Loucy (cell line): ENCODE measurements at regions not wholly inside any gene's neighbourhood (a gene's known extent, or its start where the extent isn't known, plus 50 kb on each side); places are given as distances from the start of the nearest gene placed in this dataset.

Source experiments
- H2AFZ ChIP-seq: fragments of 200-600 bp; sonication (generic); 2 replicates; pipeline ENCODE4 v1.6.0; 2016; ENCODE audit warnings: antibody characterized with exemption, mild to moderate bottlenecking, low read length, moderate library complexity
- H3F3A ChIP-seq: fragments of 200-600 bp; 2 replicates; pipeline ENCODE4 v1.6.0; 2016; ENCODE audit warnings: antibody characterized with exemption, low read depth, mild to moderate bottlenecking
- H3K27me3 ChIP-seq: fragments of 200-600 bp; sonication (generic); 2 replicates; pipeline ENCODE4 v1.6.1; 2014; ENCODE audit warnings: low read length, mild to moderate bottlenecking; ENCODE audit not compliant: insufficient read depth, poor library complexity, severe bottlenecking
- H3K36me3 ChIP-seq: fragments of 200-600 bp; sonication (generic); 2 replicates; pipeline ENCODE4 v1.6.1; 2016; ENCODE audit warnings: low read length; ENCODE audit not compliant: insufficient read depth
- H3K4me1 ChIP-seq: fragments of 200-600 bp; sonication (generic); 2 replicates; pipeline ENCODE4 v1.5.1; 2014; ENCODE audit warnings: low read length, mild to moderate bottlenecking; ENCODE audit not compliant: insufficient read depth, poor library complexity, severe bottlenecking
- H3K4me2 ChIP-seq: fragments of 200-600 bp; sonication (generic); 2 replicates; pipeline ENCODE4 v1.6.0; 2014; ENCODE audit warnings: antibody characterized with exemption, low read length, low read depth, mild to moderate bottlenecking; ENCODE audit not compliant: poor library complexity, severe bottlenecking
- H3K4me3 ChIP-seq: fragments of 200-600 bp; sonication (generic); 2 replicates; pipeline ENCODE4 v1.5.1; 2014; ENCODE audit warnings: low read length, mild to moderate bottlenecking, mixed read lengths; ENCODE audit not compliant: poor library complexity, severe bottlenecking
- H3K79me2 ChIP-seq: fragments of 200-600 bp; sonication (generic); 2 replicates; pipeline ENCODE4 v1.6.1; 2014; ENCODE audit warnings: low read length; ENCODE audit not compliant: insufficient read depth
- H3K9ac ChIP-seq: fragments of 200-600 bp; sonication (generic); 2 replicates; pipeline ENCODE4 v1.6.0; 2014; ENCODE audit warnings: mild to moderate bottlenecking, low read depth, low read length, moderate library complexity; ENCODE audit not compliant: poor library complexity, severe bottlenecking
- H3K9me2 ChIP-seq: fragments of 200-600 bp; sonication (generic); replicated peaks from 2 replicates; pipeline ENCODE4 v1.6.1; 2016; ENCODE audit warnings: low read depth, low read length, mixed read lengths
- H3K9me3 ChIP-seq: fragments of 200-600 bp; sonication (generic); 2 replicates; pipeline ENCODE4 v1.6.1; 2014; ENCODE audit warnings: mild to moderate bottlenecking, antibody characterized with exemption, low read length, low read depth; ENCODE audit not compliant: insufficient read depth
- H4K20me1 ChIP-seq: fragments of 200-600 bp; sonication (generic); 2 replicates; pipeline ENCODE4 v1.6.0; 2014; ENCODE audit warnings: antibody characterized with exemption, low read length, mild to moderate bottlenecking; ENCODE audit not compliant: insufficient read depth, poor library complexity, severe bottlenecking
- CTCF ChIP-seq: fragments of 200-600 bp; sonication (generic); conservative IDR thresholded peaks from 2 replicates; pipeline ENCODE4 v1.5.1; 2014; ENCODE audit warnings: mild to moderate bottlenecking, antibody characterized with exemption, low read length
- EZH2phosphoT487 ChIP-seq: fragments of 200-600 bp; IDR thresholded peaks from 2 replicates; pipeline ENCODE4 v1.6.1; 2018; ENCODE audit warnings: antibody characterized with exemption, mild to moderate bottlenecking, moderate library complexity, borderline replicate concordance

GRCh38 chr10:100632027-100632426 lies 96.3 kb downstream of the HIF1AN start:
- no peaks in the 10 kb centered on the region for H3K9me2 ChIP-seq
- TF ChIP-seq EZH2phosphoT487 (no peak), CTCF (no peak)
- H3K27me3 ChIP-seq, result no peaks in the 10 kb centered on the region
- H3K36me3 ChIP-seq, result no peaks in the 10 kb centered on the region
- H3K79me2 ChIP-seq, result no peaks in the 10 kb centered on the region
- H3F3A ChIP-seq, result no peaks in the 10 kb centered on the region
- H3K4me1 ChIP-seq, result no peaks in the 10 kb centered on the region
- H3K9me3 ChIP-seq, result no peaks in the 10 kb centered on the region
- no peak overlapping the region for H3K4me3 ChIP-seq
- H4K20me1 ChIP-seq, result no peaks in the 10 kb centered on the region
- no peak overlapping the region for H3K4me2 ChIP-seq
- H2AFZ ChIP-seq, result no peak overlapping the region
- no peak overlapping the region for H3K9ac ChIP-seq

GRCh38 chr10:100634034-100634433 lies 98.3 kb downstream of the HIF1AN start:
- no peak for TF ChIP-seq EZH2phosphoT487
- TF ChIP-seq CTCF, result no peak
- H4K20me1 ChIP-seq, result no peaks in the 10 kb centered on the region
- no peaks in the 10 kb centered on the region for H3K9me3 ChIP-seq
- no peaks in the 10 kb centered on the region for H3K36me3 ChIP-seq
- no peak overlapping the region for H3K9ac ChIP-seq
- H3K9me2 ChIP-seq, result no peaks in the 10 kb centered on the region
- no peaks in the 10 kb centered on the region for H3K79me2 ChIP-seq
- no peak overlapping the region for H2AFZ ChIP-seq
- H3K4me2 ChIP-seq, result no peak overlapping the region
- no peaks in the 10 kb centered on the region for H3K27me3 ChIP-seq
- H3F3A ChIP-seq, result no peaks in the 10 kb centered on the region
- H3K4me3 ChIP-seq, result no peak overlapping the region
- H3K4me1 ChIP-seq, result peaks cover 7% of the 10 kb centered on the region

- peaks cover 7% of the 10 kb centered on the region for H3K4me1 ChIP-seq
- H3K9me2 ChIP-seq, result no peaks in the 10 kb centered on the region
- TF ChIP-seq CTCF, result no peak
- no peak for TF ChIP-seq EZH2phosphoT487
- no peaks in the 10 kb centered on the region for H3K9me3 ChIP-seq
- H3F3A ChIP-seq, result no peaks in the 10 kb centered on the region
- H3K27me3 ChIP-seq, result no peaks in the 10 kb centered on the region
- H2AFZ ChIP-seq, result no peak overlapping the region
- H3K36me3 ChIP-seq, result no peaks in the 10 kb centered on the region
- no peaks in the 10 kb centered on the region for H4K20me1 ChIP-seq
- H3K79me2 ChIP-seq, result no peaks in the 10 kb centered on the region
- H3K4me3 ChIP-seq, result no peak overlapping the region
- H3K9ac ChIP-seq, result no peak overlapping the region
- H3K4me2 ChIP-seq, result no peak overlapping the region
Measured at GRCh38 chr10:100636848-100637553, 101.3 kb downstream of the HIF1AN start.
